T47D (cell line): ENCODE measurements at regions not wholly inside any gene's neighbourhood (a gene's known extent, or its start where the extent isn't known, plus 50 kb on each side); places are given as distances from the start of the nearest gene placed in this dataset.

ENCODE experiments used
- DNase-seq, 2 experiments: peaks; one replicate each; pipeline versions ENCODE4 v3.0.0 to v3.0.0-alpha.2; 2011 to 2012; ENCODE audit warnings: low read depth in 1 of 2, low spot score in 1 of 2
- JUND ChIP-seq: IDR thresholded peaks from 2 replicates; pipeline ENCODE4 v1.6.1; 2012; ENCODE audit warnings: low read depth
- in situ Hi-C: cut with HindIII; loops from 2 replicates; pipeline ENCODE4 v1.10.0; 2016; ENCODE audit warnings: low sequenced_read_pairs, low pct_unique_long_range_greater_than_20kb

DNA sequence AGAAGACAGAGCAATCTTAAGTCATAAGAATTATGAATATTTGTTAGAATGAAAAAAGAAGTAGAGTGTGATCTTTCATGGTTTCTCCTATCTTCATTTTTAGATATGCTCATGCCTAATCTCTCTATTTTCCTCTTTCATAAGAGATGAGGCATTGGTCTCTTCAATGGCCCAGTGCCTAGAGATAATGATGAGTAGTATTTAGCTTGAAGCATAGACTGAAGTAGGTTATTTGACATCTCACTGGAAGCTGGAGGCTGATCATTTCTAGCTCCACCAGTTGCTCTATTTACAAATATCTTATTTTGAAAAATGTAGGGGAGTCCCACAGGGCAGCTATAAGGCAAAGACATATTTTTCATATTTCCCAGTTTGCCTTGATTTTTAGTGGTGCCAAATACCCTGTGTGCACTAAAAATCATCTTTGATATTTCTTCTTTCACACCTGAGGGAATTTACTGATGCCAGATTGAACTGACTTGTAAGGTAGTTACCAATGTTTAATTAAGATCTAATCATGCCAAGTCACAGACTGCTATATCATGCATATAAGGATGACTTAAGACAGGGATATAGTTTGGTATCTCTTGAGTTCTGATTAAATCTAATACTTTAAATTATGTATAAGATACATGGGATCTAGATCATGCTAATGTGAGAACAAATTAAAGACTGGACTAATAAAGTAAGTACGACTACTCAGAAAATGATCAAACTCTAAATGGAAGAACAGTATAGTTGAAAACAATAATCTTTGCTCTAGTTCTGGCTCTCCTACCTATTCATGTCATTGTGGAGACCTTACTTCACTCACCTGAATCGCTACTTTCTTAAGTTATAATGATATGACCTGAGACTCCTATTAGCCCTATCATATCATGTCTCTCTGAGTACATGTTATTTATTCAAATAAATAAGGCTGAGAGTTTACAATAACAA, 108.2 kb upstream of the IFNE start:
- no peak for DNase-seq
- no peak for TF ChIP-seq JUND
- in situ Hi-C loops = no loop called here

- peak in 1 of 2 experiments; percentile 41 for DNase-seq
- no peak for TF ChIP-seq JUND
- in situ Hi-C loops = no loop called here
These were observed 109.3 kb upstream of the IFNE start for GRCh38 chr9:21591221-21592062.

DNA sequence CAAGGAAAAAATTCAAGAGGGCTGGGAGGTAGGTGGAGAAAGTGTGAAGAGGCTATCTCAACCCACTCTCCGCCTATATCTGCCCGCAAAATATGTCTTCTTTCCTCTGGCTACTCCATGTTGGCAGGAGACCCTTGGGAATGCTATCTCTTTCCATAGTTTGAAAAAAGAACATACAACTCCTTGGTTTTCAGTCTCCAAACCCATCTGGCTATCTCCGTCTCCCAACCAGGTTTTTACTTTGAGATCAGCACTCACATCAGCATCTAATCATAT, 109.9 kb upstream of the IFNE start:
- TF ChIP-seq JUND = no peak
- in situ Hi-C loops = no loop called here
- DNase-seq = no peak

- TF ChIP-seq JUND = no peak
- no peak for DNase-seq
- in situ Hi-C loops = no loop called here
These were observed 115.2 kb upstream of the IFNE start for GRCh38 chr9:21597284-21597683.

DNA sequence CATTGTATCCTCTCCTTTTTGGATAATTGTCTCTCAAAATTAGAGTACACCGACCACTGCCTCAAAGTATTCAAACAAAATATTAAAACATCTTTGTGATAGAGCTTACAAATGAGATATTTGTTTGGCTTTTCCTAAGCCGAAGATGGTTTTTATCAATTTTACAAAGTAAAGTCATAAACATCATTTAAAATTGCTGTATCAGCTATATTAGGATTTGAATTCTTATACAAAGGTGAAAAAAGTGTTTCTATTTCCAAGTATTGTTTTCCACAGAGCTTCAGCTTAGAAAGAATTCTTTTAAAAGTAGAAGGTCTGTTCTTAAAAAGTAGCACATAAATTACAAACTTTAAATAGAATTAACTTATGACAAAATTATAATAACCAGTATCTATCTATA, 116.6 kb upstream of the IFNE start:
- DNase-seq = no peak
- TF ChIP-seq JUND = no peak
- in situ Hi-C loops = no loop called here

GRCh38 chr9:21605489-21605931, 123.4 kb upstream of the IFNE start:
- in situ Hi-C loops = no loop called here
- TF ChIP-seq JUND = no peak
- DNase-seq = no peak

DNA sequence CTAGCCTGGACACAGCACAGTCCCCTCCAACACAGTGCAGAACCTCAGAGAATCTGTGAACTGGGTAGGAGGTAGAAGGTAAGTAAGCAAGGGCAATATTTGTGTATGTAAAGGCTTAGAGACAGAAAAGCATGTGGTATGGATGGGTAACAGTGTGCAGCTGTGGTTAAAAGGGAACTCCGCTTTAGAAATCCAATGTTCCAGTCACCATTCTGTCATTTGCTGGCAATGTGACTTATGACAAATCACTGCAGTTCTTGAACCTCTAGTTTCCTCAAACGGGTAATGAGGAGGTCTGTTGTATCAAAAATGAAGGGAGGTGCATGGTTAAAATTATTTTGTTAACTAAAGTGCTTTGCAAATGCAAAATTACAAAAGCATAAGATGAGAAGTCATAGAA, 125.5 kb upstream of the IFNE start:
- no peak for DNase-seq
- in situ Hi-C loops = no loop called here
- no peak for TF ChIP-seq JUND

DNA sequence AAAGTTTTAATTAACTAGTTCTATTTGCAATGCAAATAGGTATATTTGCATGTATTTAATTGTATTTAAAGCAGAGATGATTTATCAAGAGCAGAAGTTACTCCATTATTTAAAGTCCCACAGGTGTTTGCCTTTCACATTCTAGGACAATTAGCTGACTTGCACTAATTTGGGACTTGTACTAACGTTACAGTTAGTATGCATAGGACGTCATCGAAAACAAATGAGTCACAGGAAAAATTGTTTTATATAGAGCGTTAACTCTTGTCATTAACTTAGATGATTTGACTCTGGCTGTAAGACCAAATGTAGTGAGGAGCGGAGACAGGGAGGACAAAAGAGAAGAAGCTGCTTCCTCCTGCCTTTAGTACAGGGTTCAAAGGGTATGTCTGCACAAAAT, 126.1 kb upstream of the IFNE start:
- no peak for DNase-seq
- TF ChIP-seq JUND = no peak
- in situ Hi-C loops = no loop called here

DNA sequence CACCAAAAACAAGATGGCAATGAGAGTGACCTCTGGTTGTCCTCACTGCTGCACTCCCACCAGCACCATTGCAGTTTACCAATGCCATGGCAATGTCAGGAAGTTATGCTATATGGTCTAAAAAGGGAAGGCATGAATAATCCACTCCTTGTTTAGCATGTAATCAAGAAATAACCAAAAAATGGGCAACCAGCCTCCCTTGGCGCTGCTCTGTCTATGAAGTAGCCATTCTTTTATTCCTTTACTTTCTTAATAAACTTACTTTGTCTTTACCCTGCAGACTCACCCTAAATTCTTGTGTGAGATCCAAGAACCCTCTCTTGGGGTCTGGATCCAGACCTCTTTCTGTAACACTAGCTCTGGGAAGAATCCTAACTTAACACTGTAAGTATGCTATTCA, 127.4 kb upstream of the IFNE start:
- DNase-seq = no peak
- TF ChIP-seq JUND = no peak
- in situ Hi-C loops = no loop called here

- DNase-seq = no peak
- TF ChIP-seq JUND = no peak
- in situ Hi-C loops = no loop called here
These were observed 129.8 kb upstream of the IFNE start for GRCh38 chr9:21611891-21612290.

DNA sequence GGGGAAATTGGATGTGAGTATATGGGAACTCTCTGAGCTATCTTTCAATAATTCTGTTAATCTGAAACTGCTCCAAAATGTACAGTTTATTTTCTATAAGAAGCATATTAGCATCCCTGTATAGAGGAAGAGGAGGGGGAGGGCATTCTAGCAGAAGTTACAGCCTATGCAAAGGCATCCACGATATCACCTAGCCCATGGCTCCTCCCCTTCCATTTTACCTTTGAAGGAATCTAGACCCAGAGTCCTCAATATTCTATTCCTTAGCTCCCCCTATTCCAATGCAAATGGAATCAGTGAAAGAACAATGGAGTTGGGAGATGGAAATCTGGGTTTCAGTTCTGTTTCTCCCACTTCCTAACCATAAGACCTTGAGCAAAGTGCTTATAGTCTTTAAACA, 132.9 kb upstream of the IFNE start:
- no peak for TF ChIP-seq JUND
- DNase-seq = no peak
- in situ Hi-C loops = no loop called here

GRCh38 chr9:21615446-21615845, 133.3 kb upstream of the IFNE start:
- in situ Hi-C loops = no loop called here
- no peak for TF ChIP-seq JUND
- no peak for DNase-seq

DNA sequence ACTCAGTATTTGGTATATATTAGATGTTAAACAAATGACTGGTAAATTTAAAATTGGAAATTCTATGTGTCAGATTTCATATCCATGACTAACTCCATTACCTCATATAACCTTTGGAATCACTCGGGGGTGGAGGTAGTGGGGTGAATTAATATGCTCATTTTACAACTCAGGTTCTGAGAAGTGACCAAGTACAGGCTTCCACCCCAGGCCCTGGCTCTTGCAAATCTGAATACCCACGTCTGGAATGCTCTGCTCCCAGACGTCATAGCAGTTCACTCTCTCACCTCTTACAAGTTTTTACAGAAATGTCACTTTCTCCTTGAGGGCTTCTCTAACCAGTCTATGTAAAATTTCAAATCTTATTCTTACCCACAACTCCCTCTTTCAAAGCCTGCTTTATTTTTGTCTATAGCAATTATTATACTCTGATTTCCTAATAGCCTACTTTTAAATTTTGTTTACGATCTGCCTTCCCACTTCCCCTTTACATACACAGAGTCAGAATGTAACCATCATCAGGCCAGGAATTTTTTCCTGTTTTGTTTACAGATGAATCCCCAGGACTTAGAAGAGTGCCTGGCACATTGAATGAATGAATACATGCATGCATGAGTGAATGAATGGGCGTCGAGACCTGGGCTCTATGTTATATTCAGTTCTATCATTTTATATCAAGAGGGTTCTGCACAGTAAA, 134.1 kb upstream of the IFNE start:
- in situ Hi-C loops = no loop called here
- no peak for DNase-seq
- TF ChIP-seq JUND = no peak
